HCT116 (cell line): ENCODE measurements at regions not wholly inside any gene's neighbourhood (a gene's known extent, or its start where the extent isn't known, plus 50 kb on each side); places are given as distances from the start of the nearest gene placed in this dataset.

ENCODE experiments used
- ATAC-seq: fragments of 200-7000 bp; cut with Tn5 transposase; 2 replicates; pipeline ENCODE4 v1.9.1; 2020; ENCODE audit warnings: mild to moderate bottlenecking, moderate library complexity
- BruUV-seq: library from RNA; stranded (reverse); fragments of 400-500 nt; replicated peaks from 2 replicates; lab custom pipeline; 2021; lab: Mats Ljungman, UMichigan
- CTCF ChIA-PET: fragments of 300-600 bp; sonication (Branson Sonifier 250); formaldehyde crosslinking; loops from one replicate; lab custom pipeline; 2021; ENCODE audit warnings: antibody characterized with exemption; lab: Charles Lee
- POLR2A ChIA-PET: fragments of 300-600, 350-600 bp; sonication (Branson Sonifier 250); formaldehyde crosslinking; loops from one replicate; lab custom pipeline; 2021; ENCODE audit warnings: antibody characterized with exemption; lab: Charles Lee
- RAD21 ChIA-PET, 2 experiments: fragments of 300-600 bp; sonication (Branson Sonifier 250); formaldehyde crosslinking; loops; one replicate each; lab custom pipeline; 2023; ENCODE audit warnings: low total read pairs in 2 of 2; ENCODE audit not compliant: uncharacterized antibody in 2 of 2, unreplicated experiment in 2 of 2, low non-redundant PET in 1 of 2; lab: Charles Lee
- DNase-seq: peaks from one replicate; pipeline ENCODE4 v3.0.0-alpha.2; 2010; ENCODE audit warnings: low read depth, low spot score
- H2AFZ ChIP-seq: fragments of 200-600 bp; shearing (Covaris generic), sonication (generic); 2 replicates; pipeline ENCODE4 v1.6.1; 2017; ENCODE audit warnings: low read depth, mixed run types, mixed read lengths, antibody characterized with exemption, low read length; ENCODE audit not compliant: poor library complexity, severe bottlenecking
- H3K27ac ChIP-seq: 2 replicates; pipeline ENCODE4 v1.5.1; 2012; ENCODE audit warnings: low read depth, low read length
- H3K27me3 ChIP-seq: fragments of 200-600 bp; sonication (generic); 2 replicates; pipeline ENCODE4 v1.6.1; 2016; ENCODE audit warnings: mixed run types, low read length, mixed read lengths; ENCODE audit not compliant: insufficient read depth
- H3K36me3 ChIP-seq, 2 experiments: fragments of 200-500 bp in 1 of 2; fragments of 200-600 bp in 1 of 2; sonication (Bioruptor generic) in 1 of 2; sonication (generic) in 1 of 2; 2 replicates each; pipeline versions ENCODE4 v1.5.1 to v1.6.1; 2014 to 2016; ENCODE audit warnings: low read length in 2 of 2, inconsistent platforms in 1 of 2, mixed read lengths in 1 of 2, mixed run types in 1 of 2; ENCODE audit not compliant: insufficient read depth in 2 of 2, control insufficient read depth in 1 of 2
- H3K4me1 ChIP-seq, 2 experiments: fragments of 200-600 bp in 1 of 2; sonication (generic) in 1 of 2; 2 replicates each; pipeline versions ENCODE4 v1.5.1 to v1.6.1; 2012 to 2017; ENCODE audit warnings: low read length in 2 of 2, inconsistent platforms in 1 of 2, mild to moderate bottlenecking in 1 of 2, mixed read lengths in 1 of 2, mixed run types in 1 of 2, moderate library complexity in 1 of 2; ENCODE audit not compliant: insufficient read depth in 2 of 2, control insufficient read depth in 1 of 2
- H3K4me2 ChIP-seq: fragments of 200-600 bp; sonication (generic); 2 replicates; pipeline ENCODE4 v1.6.1; 2017; ENCODE audit warnings: mixed run types, low read length, mixed read lengths
- H3K4me3 ChIP-seq, 2 experiments: fragments of 200-600 bp in 1 of 2; sonication (generic) in 1 of 2; replicated peaks in 1 of 2; 2 replicates each; pipeline ENCODE4 v1.5.1; 2011 to 2016; ENCODE audit warnings: low read length in 2 of 2, control low read depth in 1 of 2, low read depth in 1 of 2, mild to moderate bottlenecking in 1 of 2, mixed read lengths in 1 of 2, mixed run types in 1 of 2
- H3K79me2 ChIP-seq: fragments of 200-600 bp; sonication (generic); 2 replicates; pipeline ENCODE4 v1.6.1; 2017; ENCODE audit warnings: mild to moderate bottlenecking, mixed run types, low read length, moderate library complexity, mixed read lengths; ENCODE audit not compliant: insufficient read depth
- H3K9ac ChIP-seq: fragments of 200-600 bp; sonication (generic); 2 replicates; pipeline ENCODE4 v1.6.1; 2016; ENCODE audit warnings: low read length, mixed read lengths
- H3K9me2 ChIP-seq: fragments of 200-600 bp; sonication (generic), shearing (Covaris generic); 2 replicates; pipeline ENCODE4 v1.6.1; 2017; ENCODE audit warnings: mixed run types, mild to moderate bottlenecking, moderate library complexity; ENCODE audit not compliant: insufficient read depth
- H3K9me3 ChIP-seq, 2 experiments: fragments of 200-500 bp in 1 of 2; fragments of 200-600 bp in 1 of 2; sonication (Bioruptor generic) in 1 of 2; sonication (generic) in 1 of 2; 2 replicates each; pipeline ENCODE4 v1.6.1; 2014 to 2017; ENCODE audit warnings: low read length in 2 of 2, mixed read lengths in 2 of 2, inconsistent platforms in 1 of 2, low read depth in 1 of 2, mild to moderate bottlenecking in 1 of 2, mixed run types in 1 of 2, moderate library complexity in 1 of 2; ENCODE audit not compliant: control insufficient read depth in 1 of 2, insufficient read depth in 1 of 2
- H4K20me1 ChIP-seq: fragments of 200-600 bp; sonication (generic), shearing (Covaris generic); 2 replicates; pipeline ENCODE4 v1.6.1; 2017; ENCODE audit warnings: mixed run types, mild to moderate bottlenecking, moderate library complexity; ENCODE audit not compliant: insufficient read depth
- CBX3 ChIP-seq: IDR thresholded peaks from 2 replicates; pipeline ENCODE4 v1.6.1; 2012; ENCODE audit warnings: low read depth
- CEBPB ChIP-seq: IDR thresholded peaks from 2 replicates; pipeline ENCODE4 v1.6.1; 2012; ENCODE audit warnings: low read depth
- ELF1 ChIP-seq: IDR thresholded peaks from 2 replicates; pipeline ENCODE4 v1.6.1; 2012; ENCODE audit warnings: low read depth, borderline replicate concordance
- EZH2 ChIP-seq: fragments of 200-600 bp; sonication (generic); IDR thresholded peaks from 2 replicates; pipeline ENCODE4 v1.6.1; 2017; ENCODE audit warnings: antibody characterized with exemption, mixed run types
- EZH2phosphoT487 ChIP-seq: fragments of 200-600 bp; IDR thresholded peaks from 2 replicates; pipeline ENCODE4 v1.6.1; 2018; ENCODE audit warnings: antibody characterized with exemption, borderline replicate concordance
- JUND ChIP-seq: IDR thresholded peaks from 2 replicates; pipeline ENCODE4 v1.6.1; 2012
- POLR2A ChIP-seq: IDR thresholded peaks from 2 replicates; pipeline ENCODE4 v1.7.0; 2011; ENCODE audit warnings: borderline replicate concordance; ENCODE audit not compliant: insufficient read depth, insufficient read length; ENCODE audit errors: extremely low read depth
- POLR2AphosphoS5 ChIP-seq: IDR thresholded peaks from 2 replicates; pipeline ENCODE4 v1.6.1; 2011; ENCODE audit warnings: mild to moderate bottlenecking, low read depth, low read length, moderate library complexity
- RAD21 ChIP-seq: IDR thresholded peaks from 2 replicates; pipeline ENCODE4 v1.6.1; 2012; ENCODE audit warnings: low read depth, mild to moderate bottlenecking
- SIN3A ChIP-seq: IDR thresholded peaks from 2 replicates; pipeline ENCODE4 v1.6.1; 2012; ENCODE audit warnings: low read depth
- SRF ChIP-seq: IDR thresholded peaks from 2 replicates; pipeline ENCODE4 v1.6.1; 2012; ENCODE audit warnings: low read depth
- TCF7L2 ChIP-seq: IDR thresholded peaks from 2 replicates; pipeline ENCODE4 v1.7.0; 2011; ENCODE audit warnings: borderline replicate concordance, inconsistent platforms; ENCODE audit not compliant: insufficient read depth, insufficient read length; ENCODE audit errors: extremely low read depth
- YY1 ChIP-seq: IDR thresholded peaks from 2 replicates; pipeline ENCODE4 v1.6.1; 2011; ENCODE audit warnings: low read length, low read depth, moderate library complexity, mild to moderate bottlenecking; ENCODE audit not compliant: insufficient replicate concordance; ENCODE audit errors: extremely low read depth
- ZNF274 ChIP-seq: fragments of 200-500 bp; sonication (Bioruptor generic); IDR thresholded peaks from 2 replicates; pipeline ENCODE4 v1.6.1; 2014; ENCODE audit warnings: mild to moderate bottlenecking, low read depth, low read length, inconsistent platforms
- intact Hi-C: fragments of 100-400 bp; cut with micrococcal nuclease; formaldehyde crosslinking; loops from 2 replicates; pipeline ENCODE4 v1.10.0; 2022
- TF ChIP-seq, protein P1 (sequence below): IDR thresholded peaks from 2 replicates; pipeline ENCODE4 v1.6.1; 2012
- TF ChIP-seq, protein P2 (sequence below): IDR thresholded peaks from 2 replicates; pipeline ENCODE4 v1.6.1; 2012; ENCODE audit warnings: low read depth
- TF ChIP-seq, protein P3 (sequence below): IDR thresholded peaks from 2 replicates; pipeline ENCODE4 v1.6.1; 2012
- TF ChIP-seq, protein P4 (sequence below), 3 experiments: fragments of 200-600 bp in 1 of 3; sonication (generic) in 1 of 3; IDR thresholded peaks in 2 of 3; conservative IDR thresholded peaks in 1 of 3; 2 replicates each; pipeline ENCODE4 v1.5.1; 2012 to 2017; ENCODE audit warnings: low read depth in 2 of 3, low read length in 2 of 3, antibody characterized with exemption in 1 of 3, borderline replicate concordance in 1 of 3, control low read depth in 1 of 3, mild to moderate bottlenecking in 1 of 3, mixed read lengths in 1 of 3, mixed run types in 1 of 3, moderate library complexity in 1 of 3; ENCODE audit not compliant: insufficient read depth in 1 of 3

DNA sequence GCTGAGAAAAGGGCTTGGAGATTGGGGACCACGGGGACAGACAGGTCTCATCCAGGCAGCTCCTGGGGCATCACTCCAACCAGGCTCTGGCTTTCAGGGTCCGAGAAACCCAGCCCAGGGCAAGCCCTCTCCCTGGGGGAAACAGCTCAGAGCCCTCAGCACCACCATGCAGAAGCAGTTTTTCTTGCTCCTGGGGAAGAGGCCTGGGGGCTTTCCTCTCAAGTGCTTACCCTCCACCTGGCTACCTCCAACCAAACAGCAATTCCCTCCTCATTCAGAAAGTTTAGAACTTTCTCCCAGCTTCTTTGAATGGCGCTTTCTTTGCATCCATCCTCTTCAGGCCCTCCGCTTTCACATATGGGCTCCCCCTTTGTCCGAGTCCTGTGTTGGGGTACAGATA, 110.4 kb upstream of the PHACTR3 start (continued):
- TF ChIP-seq, protein P1, sequence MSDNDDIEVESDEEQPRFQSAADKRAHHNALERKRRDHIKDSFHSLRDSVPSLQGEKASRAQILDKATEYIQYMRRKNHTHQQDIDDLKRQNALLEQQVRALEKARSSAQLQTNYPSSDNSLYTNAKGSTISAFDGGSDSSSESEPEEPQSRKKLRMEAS: no peak
- TF ChIP-seq SIN3A (no peak), EZH2phosphoT487 (no peak), TCF7L2 (no peak)

DNA sequence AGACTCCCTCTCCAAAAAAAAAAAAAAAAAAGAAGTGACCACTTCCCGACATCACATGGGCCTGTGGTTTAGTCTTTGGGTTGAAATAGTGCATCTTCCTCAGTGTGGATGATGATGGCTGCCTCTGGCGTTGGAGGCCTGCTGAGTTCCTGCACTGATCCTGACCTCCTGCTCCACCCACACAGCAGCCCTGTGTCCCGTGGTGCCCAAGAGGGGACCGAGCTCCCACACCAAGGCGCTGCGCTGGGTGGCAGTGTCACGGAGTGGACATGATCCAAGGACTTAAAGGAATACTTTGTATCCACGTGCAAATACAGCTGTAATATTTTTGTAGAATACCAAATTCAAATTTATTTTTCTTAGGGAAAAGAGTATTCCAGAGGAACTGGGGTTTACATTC, 109.2 kb upstream of the PHACTR3 start:
- ChIA-PET POLR2A (no interaction called here), CTCF (interaction anchor here (0.6 to 1.9 kb wide), 16 partner anchors 8 to 632 kb away, joined by 3 to 14 read pairs (median 5); no protein-coding TSS in a partner anchor), RAD21 (interaction anchor here in 1 of 2 experiments (1.0 kb wide), 1 partner anchor 625 kb away, joined by 3 read pairs; no protein-coding TSS in a partner anchor)
- Histone ChIP-seq H2AFZ (no peak overlapping the region), H3K27ac (no peak overlapping the region), H3K27me3 (peaks cover 21% of the 10 kb centered on the region; the same call in 1 of the 2 replicates), H3K4me1 (no peaks in the 10 kb centered on the region), H3K36me3 (no peaks in the 10 kb centered on the region), H3K9me2 (no peaks in the 10 kb centered on the region), H4K20me1 (no peaks in the 10 kb centered on the region), H3K9me3 (no peaks in the 10 kb centered on the region), H3K4me3 (no peak overlapping the region), H3K9ac (no peak overlapping the region), H3K4me2 (no peak overlapping the region), H3K79me2 (no peaks in the 10 kb centered on the region)
- intact Hi-C loops: no loop called here
- no TSS peak for BruUV-seq
- ATAC-seq (no peak), DNase-seq (no peak)
- no peak for TF ChIP-seq CEBPB
- TF ChIP-seq POLR2A: no peak
- TF ChIP-seq EZH2: no peak
- TF ChIP-seq, protein P2, sequence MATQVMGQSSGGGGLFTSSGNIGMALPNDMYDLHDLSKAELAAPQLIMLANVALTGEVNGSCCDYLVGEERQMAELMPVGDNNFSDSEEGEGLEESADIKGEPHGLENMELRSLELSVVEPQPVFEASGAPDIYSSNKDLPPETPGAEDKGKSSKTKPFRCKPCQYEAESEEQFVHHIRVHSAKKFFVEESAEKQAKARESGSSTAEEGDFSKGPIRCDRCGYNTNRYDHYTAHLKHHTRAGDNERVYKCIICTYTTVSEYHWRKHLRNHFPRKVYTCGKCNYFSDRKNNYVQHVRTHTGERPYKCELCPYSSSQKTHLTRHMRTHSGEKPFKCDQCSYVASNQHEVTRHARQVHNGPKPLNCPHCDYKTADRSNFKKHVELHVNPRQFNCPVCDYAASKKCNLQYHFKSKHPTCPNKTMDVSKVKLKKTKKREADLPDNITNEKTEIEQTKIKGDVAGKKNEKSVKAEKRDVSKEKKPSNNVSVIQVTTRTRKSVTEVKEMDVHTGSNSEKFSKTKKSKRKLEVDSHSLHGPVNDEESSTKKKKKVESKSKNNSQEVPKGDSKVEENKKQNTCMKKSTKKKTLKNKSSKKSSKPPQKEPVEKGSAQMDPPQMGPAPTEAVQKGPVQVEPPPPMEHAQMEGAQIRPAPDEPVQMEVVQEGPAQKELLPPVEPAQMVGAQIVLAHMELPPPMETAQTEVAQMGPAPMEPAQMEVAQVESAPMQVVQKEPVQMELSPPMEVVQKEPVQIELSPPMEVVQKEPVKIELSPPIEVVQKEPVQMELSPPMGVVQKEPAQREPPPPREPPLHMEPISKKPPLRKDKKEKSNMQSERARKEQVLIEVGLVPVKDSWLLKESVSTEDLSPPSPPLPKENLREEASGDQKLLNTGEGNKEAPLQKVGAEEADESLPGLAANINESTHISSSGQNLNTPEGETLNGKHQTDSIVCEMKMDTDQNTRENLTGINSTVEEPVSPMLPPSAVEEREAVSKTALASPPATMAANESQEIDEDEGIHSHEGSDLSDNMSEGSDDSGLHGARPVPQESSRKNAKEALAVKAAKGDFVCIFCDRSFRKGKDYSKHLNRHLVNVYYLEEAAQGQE: no peak
- TF ChIP-seq, protein P1: no peak
- no peak for TF ChIP-seq YY1
- no peak for TF ChIP-seq ZNF274
- no peak for TF ChIP-seq POLR2AphosphoS5
- TF ChIP-seq CBX3: no peak
- TF ChIP-seq TCF7L2: no peak
- TF ChIP-seq, protein P3, sequence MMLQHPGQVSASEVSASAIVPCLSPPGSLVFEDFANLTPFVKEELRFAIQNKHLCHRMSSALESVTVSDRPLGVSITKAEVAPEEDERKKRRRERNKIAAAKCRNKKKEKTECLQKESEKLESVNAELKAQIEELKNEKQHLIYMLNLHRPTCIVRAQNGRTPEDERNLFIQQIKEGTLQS: no peak
- TF ChIP-seq RAD21: no peak
- no peak for TF ChIP-seq ELF1
- TF ChIP-seq SRF: no peak
- no peak for TF ChIP-seq SIN3A
- no peak for TF ChIP-seq JUND
- TF ChIP-seq, protein P4, sequence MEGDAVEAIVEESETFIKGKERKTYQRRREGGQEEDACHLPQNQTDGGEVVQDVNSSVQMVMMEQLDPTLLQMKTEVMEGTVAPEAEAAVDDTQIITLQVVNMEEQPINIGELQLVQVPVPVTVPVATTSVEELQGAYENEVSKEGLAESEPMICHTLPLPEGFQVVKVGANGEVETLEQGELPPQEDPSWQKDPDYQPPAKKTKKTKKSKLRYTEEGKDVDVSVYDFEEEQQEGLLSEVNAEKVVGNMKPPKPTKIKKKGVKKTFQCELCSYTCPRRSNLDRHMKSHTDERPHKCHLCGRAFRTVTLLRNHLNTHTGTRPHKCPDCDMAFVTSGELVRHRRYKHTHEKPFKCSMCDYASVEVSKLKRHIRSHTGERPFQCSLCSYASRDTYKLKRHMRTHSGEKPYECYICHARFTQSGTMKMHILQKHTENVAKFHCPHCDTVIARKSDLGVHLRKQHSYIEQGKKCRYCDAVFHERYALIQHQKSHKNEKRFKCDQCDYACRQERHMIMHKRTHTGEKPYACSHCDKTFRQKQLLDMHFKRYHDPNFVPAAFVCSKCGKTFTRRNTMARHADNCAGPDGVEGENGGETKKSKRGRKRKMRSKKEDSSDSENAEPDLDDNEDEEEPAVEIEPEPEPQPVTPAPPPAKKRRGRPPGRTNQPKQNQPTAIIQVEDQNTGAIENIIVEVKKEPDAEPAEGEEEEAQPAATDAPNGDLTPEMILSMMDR (IDR thresholded peaks at IDR 0.05 in 2 of 3, conservative IDR thresholded peaks at IDR 0.05 in 1 of 3; ENCODE audit: borderline replicate concordance in 1 of 3, insufficient read depth in 1 of 3, low read depth in 2 of 3, low read length in 2 of 3): no peak
